ENCODE measurements at regions not wholly inside any gene's neighbourhood (a gene's known extent, or its start where the extent isn't known, plus 50 kb on each side); places are given as distances from the start of the nearest gene placed in this dataset.

DNA sequence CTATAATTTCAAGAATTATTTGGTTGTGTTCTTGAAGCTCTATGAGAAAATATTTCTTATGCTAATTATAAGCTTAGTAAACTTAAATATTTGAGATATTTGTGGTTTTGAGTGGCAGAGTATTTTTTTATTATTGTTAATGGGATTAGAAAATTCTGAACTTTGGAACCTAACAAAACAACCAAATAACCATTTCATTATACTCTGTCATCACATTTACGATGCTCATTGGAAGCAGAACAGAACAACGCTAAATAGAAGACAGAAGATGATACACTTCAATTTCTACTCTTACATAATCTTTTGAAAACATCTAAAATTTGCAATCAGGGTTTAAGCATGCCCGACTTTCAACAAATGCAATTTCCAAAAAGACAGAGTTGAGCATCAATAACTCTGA is 270.2 kb downstream of the PTPRC start:
- no TSS peak for BruUV-seq (replicated peaks)
- no peaks in the 10 kb centered on the region for H3K36me3 ChIP-seq (ENCODE audit: control insufficient read depth, insufficient read depth, low read length)
- intact Hi-C loops (cut with micrococcal nuclease; ENCODE audit: unreplicated experiment): no loop called here
- TF ChIP-seq, protein P1, sequence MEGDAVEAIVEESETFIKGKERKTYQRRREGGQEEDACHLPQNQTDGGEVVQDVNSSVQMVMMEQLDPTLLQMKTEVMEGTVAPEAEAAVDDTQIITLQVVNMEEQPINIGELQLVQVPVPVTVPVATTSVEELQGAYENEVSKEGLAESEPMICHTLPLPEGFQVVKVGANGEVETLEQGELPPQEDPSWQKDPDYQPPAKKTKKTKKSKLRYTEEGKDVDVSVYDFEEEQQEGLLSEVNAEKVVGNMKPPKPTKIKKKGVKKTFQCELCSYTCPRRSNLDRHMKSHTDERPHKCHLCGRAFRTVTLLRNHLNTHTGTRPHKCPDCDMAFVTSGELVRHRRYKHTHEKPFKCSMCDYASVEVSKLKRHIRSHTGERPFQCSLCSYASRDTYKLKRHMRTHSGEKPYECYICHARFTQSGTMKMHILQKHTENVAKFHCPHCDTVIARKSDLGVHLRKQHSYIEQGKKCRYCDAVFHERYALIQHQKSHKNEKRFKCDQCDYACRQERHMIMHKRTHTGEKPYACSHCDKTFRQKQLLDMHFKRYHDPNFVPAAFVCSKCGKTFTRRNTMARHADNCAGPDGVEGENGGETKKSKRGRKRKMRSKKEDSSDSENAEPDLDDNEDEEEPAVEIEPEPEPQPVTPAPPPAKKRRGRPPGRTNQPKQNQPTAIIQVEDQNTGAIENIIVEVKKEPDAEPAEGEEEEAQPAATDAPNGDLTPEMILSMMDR (IDR thresholded peaks at IDR 0.05; ENCODE audit: insufficient read depth in 1 of 2, low read depth in 1 of 2, low read length in 1 of 2, severe bottlenecking in 1 of 2, unreplicated experiment in 1 of 2): no peak
- Mint-ChIP-seq H3K9me3 (ENCODE audit: unreplicated experiment) (no peaks in the 10 kb centered on the region), H3K27ac (ENCODE audit: unreplicated experiment) (no peak overlapping the region), H3K27me3 (ENCODE audit: insufficient read depth, unreplicated experiment) (no peaks in the 10 kb centered on the region), H3K36me3 (ENCODE audit: insufficient read depth, unreplicated experiment) (no peaks in the 10 kb centered on the region), H3K4me1 (ENCODE audit: low read depth, unreplicated experiment) (no peaks in the 10 kb centered on the region), H3K4me3 (ENCODE audit: unreplicated experiment) (no peak overlapping the region)
- H3K4me3 ChIP-seq (ENCODE audit: low read depth, low read length): no peak overlapping the region
- no peaks in the 10 kb centered on the region for H3K9me3 ChIP-seq
- DNase-seq: no peak
- CTCF ChIA-PET: no interaction called here
- H3K27me3 ChIP-seq (replicated peaks; ENCODE audit: control insufficient read depth, insufficient read depth, low read length): no peaks in the 10 kb centered on the region
- POLR2A ChIA-PET: no interaction called here
- no peaks in the 10 kb centered on the region for H3K4me1 ChIP-seq

DNA sequence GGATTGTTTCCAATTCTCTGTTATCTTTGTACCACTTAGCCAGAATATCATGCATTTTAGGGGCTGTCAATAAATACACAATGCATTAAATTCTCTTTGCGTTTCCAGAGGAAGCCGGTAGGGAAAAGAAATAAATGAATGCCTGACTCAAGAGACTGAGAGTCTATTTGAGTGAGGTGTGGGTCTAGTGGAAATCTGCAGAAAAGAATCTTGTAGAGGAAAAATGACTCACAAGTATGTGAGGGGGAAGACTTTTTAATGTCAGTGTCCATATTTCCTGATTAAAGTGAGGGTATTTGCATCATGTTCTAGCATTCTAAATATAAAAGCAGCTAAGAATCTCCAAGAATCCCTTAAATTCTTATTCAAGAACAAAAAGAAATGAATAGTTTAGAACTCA is 271.1 kb downstream of the PTPRC start:
- no peaks in the 10 kb centered on the region for H3K27me3 Mint-ChIP-seq (ENCODE audit: insufficient read depth, unreplicated experiment)
- BruUV-seq (replicated peaks): no TSS peak
- ChIA-PET POLR2A (no interaction called here), CTCF (no interaction called here)
- H3K9me3 Mint-ChIP-seq (ENCODE audit: unreplicated experiment): no peaks in the 10 kb centered on the region
- H3K9me3 ChIP-seq: no peaks in the 10 kb centered on the region
- H3K4me1 ChIP-seq: no peaks in the 10 kb centered on the region
- TF ChIP-seq, protein P1 (IDR thresholded peaks at IDR 0.05; ENCODE audit: insufficient read depth in 1 of 2, low read depth in 1 of 2, low read length in 1 of 2, severe bottlenecking in 1 of 2, unreplicated experiment in 1 of 2): no peak
- no peak for DNase-seq
- H3K4me1 Mint-ChIP-seq (ENCODE audit: low read depth, unreplicated experiment): no peaks in the 10 kb centered on the region
- no peak overlapping the region for H3K27ac Mint-ChIP-seq (ENCODE audit: unreplicated experiment)
- no peak overlapping the region for H3K4me3 Mint-ChIP-seq (ENCODE audit: unreplicated experiment)
- intact Hi-C loops (cut with micrococcal nuclease; ENCODE audit: unreplicated experiment): no loop called here
- H3K4me3 ChIP-seq (ENCODE audit: low read depth, low read length): no peak overlapping the region
- no peaks in the 10 kb centered on the region for H3K36me3 ChIP-seq (ENCODE audit: control insufficient read depth, insufficient read depth, low read length)
- no peaks in the 10 kb centered on the region for H3K27me3 ChIP-seq (replicated peaks; ENCODE audit: control insufficient read depth, insufficient read depth, low read length)
- no peaks in the 10 kb centered on the region for H3K36me3 Mint-ChIP-seq (ENCODE audit: insufficient read depth, unreplicated experiment)

DNA sequence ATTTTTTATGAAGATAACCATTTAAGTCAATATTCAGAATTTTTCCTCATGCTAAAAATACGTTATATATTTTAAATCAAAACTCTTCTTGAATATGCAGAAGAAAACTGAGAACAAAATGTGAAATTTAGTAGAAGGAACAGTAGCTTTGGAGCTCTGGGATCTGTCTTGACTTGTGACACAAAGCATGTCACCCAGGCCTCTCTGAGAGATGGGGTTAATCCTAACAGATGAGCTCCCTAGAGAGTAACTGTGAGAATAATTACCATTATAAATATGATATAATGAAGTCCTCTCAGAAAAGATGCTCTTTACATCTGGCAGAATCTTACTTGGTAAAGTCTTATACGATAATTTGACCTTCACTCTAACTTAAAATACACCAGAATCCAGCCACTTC is 272.0 kb downstream of the PTPRC start:
- ChIA-PET CTCF (no interaction called here), POLR2A (no interaction called here)
- H3K27me3 ChIP-seq (replicated peaks; ENCODE audit: control insufficient read depth, insufficient read depth, low read length): no peaks in the 10 kb centered on the region
- Mint-ChIP-seq H3K36me3 (ENCODE audit: insufficient read depth, unreplicated experiment) (no peaks in the 10 kb centered on the region), H3K27me3 (ENCODE audit: insufficient read depth, unreplicated experiment) (no peaks in the 10 kb centered on the region), H3K4me3 (ENCODE audit: unreplicated experiment) (no peak overlapping the region), H3K27ac (ENCODE audit: unreplicated experiment) (no peak overlapping the region), H3K4me1 (ENCODE audit: low read depth, unreplicated experiment) (peaks cover 5% of the 10 kb centered on the region), H3K9me3 (ENCODE audit: unreplicated experiment) (no peaks in the 10 kb centered on the region)
- peaks cover 2% of the 10 kb centered on the region; the same call in 1 of the 2 replicates for H3K4me1 ChIP-seq
- no peak overlapping the region for H3K4me3 ChIP-seq (ENCODE audit: low read depth, low read length)
- DNase-seq: no peak
- BruUV-seq (replicated peaks): no TSS peak
- TF ChIP-seq, protein P1 (IDR thresholded peaks at IDR 0.05; ENCODE audit: insufficient read depth in 1 of 2, low read depth in 1 of 2, low read length in 1 of 2, severe bottlenecking in 1 of 2, unreplicated experiment in 1 of 2): no peak
- no peaks in the 10 kb centered on the region for H3K36me3 ChIP-seq (ENCODE audit: control insufficient read depth, insufficient read depth, low read length)
- intact Hi-C loops (cut with micrococcal nuclease; ENCODE audit: unreplicated experiment): no loop called here
- H3K9me3 ChIP-seq: no peaks in the 10 kb centered on the region

Measured in Caco-2 (cell line).